ENCODE measurements at regions not wholly inside any gene's neighbourhood (a gene's known extent, or its start where the extent isn't known, plus 50 kb on each side); places are given as distances from the start of the nearest gene placed in this dataset.
"Not testable (repeated sequence)": the region's sequence is repeated elsewhere in the genome, so short reads cannot be mapped to it uniquely, and the experiment has no call there.

- TF ChIP-seq CTCF (IDR thresholded peaks at IDR 0.05; ENCODE audit: borderline replicate concordance, control extremely low read depth, extremely low read depth, insufficient read depth, missing control alignments), result no peak
- in situ Hi-C loops (cut with MboI; ENCODE audit: low sequenced_read_pairs, unreplicated experiment), result no loop called here
- DNase-seq (ENCODE audit: low spot score), result no peak
These were observed 148.5 kb upstream of the WSCD1 start for GRCh38 chr17:5921512-5922282.

- DNase-seq (ENCODE audit: low spot score), result no peak
- TF ChIP-seq CTCF (IDR thresholded peaks at IDR 0.05; ENCODE audit: borderline replicate concordance, control extremely low read depth, extremely low read depth, insufficient read depth, missing control alignments), result no peak
- in situ Hi-C loops (cut with MboI; ENCODE audit: low sequenced_read_pairs, unreplicated experiment), result no loop called here
These were observed 147.7 kb upstream of the WSCD1 start for GRCh38 chr17:5922476-5922875.

- in situ Hi-C loops (cut with MboI; ENCODE audit: low sequenced_read_pairs, unreplicated experiment), result no loop called here
- DNase-seq (ENCODE audit: low spot score), result no peak
- no peak for TF ChIP-seq CTCF (IDR thresholded peaks at IDR 0.05; ENCODE audit: borderline replicate concordance, control extremely low read depth, extremely low read depth, insufficient read depth, missing control alignments)
These were observed 140.5 kb upstream of the WSCD1 start for GRCh38 chr17:5929721-5930120.

GRCh38 chr17:5930555-5930954 lies 139.6 kb upstream of the WSCD1 start:
- in situ Hi-C loops (cut with MboI; ENCODE audit: low sequenced_read_pairs, unreplicated experiment); DNase-seq (ENCODE audit: low spot score): not testable (repeated sequence)

GRCh38 chr17:5931616-5932015 lies 138.6 kb upstream of the WSCD1 start:
- in situ Hi-C loops (cut with MboI; ENCODE audit: low sequenced_read_pairs, unreplicated experiment), result no loop called here
- DNase-seq (ENCODE audit: low spot score), result no peak
- no peak for TF ChIP-seq CTCF (IDR thresholded peaks at IDR 0.05; ENCODE audit: borderline replicate concordance, control extremely low read depth, extremely low read depth, insufficient read depth, missing control alignments)

- DNase-seq (ENCODE audit: low spot score), result no peak
- no peak for TF ChIP-seq CTCF (IDR thresholded peaks at IDR 0.05; ENCODE audit: borderline replicate concordance, control extremely low read depth, extremely low read depth, insufficient read depth, missing control alignments)
- in situ Hi-C loops (cut with MboI; ENCODE audit: low sequenced_read_pairs, unreplicated experiment), result no loop called here
These were observed 136.7 kb upstream of the WSCD1 start for GRCh38 chr17:5933430-5933829.

- no peak for TF ChIP-seq CTCF (IDR thresholded peaks at IDR 0.05; ENCODE audit: borderline replicate concordance, control extremely low read depth, extremely low read depth, insufficient read depth, missing control alignments)
- no peak for DNase-seq (ENCODE audit: low spot score)
- in situ Hi-C loops (cut with MboI; ENCODE audit: low sequenced_read_pairs, unreplicated experiment), result no loop called here
These were observed 128.9 kb upstream of the WSCD1 start for GRCh38 chr17:5941258-5941657.
